Amygdala (tissue), 56 donors: ENCODE measurements at regions not wholly inside any gene's neighbourhood (a gene's known extent, or its start where the extent isn't known, plus 50 kb on each side); places are given as distances from the start of the nearest gene placed in this dataset.

ENCODE experiments used
- DNase-seq, 56 donors: peaks; one replicate each; lab custom pipeline; 2025; lab: John Stamatoyannopoulos, UW

- no peak for DNase-seq
These were observed 58.5 kb downstream of the MAIP1 start for GRCh38 chr2:200013906-200014305.

- no peak for DNase-seq
These were observed 66.2 kb downstream of the MAIP1 start for GRCh38 chr2:200021449-200022114.

- DNase-seq = no peak
These were observed 67.1 kb downstream of the MAIP1 start for GRCh38 chr2:200022511-200022910.

- no peak for DNase-seq
These were observed 68.2 kb downstream of the MAIP1 start for GRCh38 chr2:200023570-200023969.

- no peak for DNase-seq
These were observed 70.3 kb downstream of the MAIP1 start for GRCh38 chr2:200025717-200026116.

- no peak for DNase-seq
These were observed 71.2 kb downstream of the MAIP1 start for GRCh38 chr2:200026332-200027230.

- no peak for DNase-seq
These were observed 73.6 kb downstream of the MAIP1 start for GRCh38 chr2:200028998-200029397.

- DNase-seq = no peak
These were observed 77.5 kb downstream of the MAIP1 start for GRCh38 chr2:200032895-200033294.

GRCh38 chr2:200033929-200034328, 78.5 kb downstream of the MAIP1 start:
- DNase-seq = no peak

GRCh38 chr2:200034816-200035215, 79.4 kb downstream of the MAIP1 start:
- no peak for DNase-seq

- DNase-seq = no peak
These were observed 84.6 kb downstream of the MAIP1 start for GRCh38 chr2:200039724-200040650.

- no peak for DNase-seq
These were observed 85.4 kb downstream of the MAIP1 start for GRCh38 chr2:200040831-200041230.

- DNase-seq = no peak
These were observed 86.3 kb downstream of the MAIP1 start for GRCh38 chr2:200041639-200042038.

GRCh38 chr2:200042102-200042735, 86.8 kb downstream of the MAIP1 start:
- DNase-seq = no peak

- DNase-seq = no peak
These were observed 87.6 kb downstream of the MAIP1 start for GRCh38 chr2:200042944-200043343.

- no peak for DNase-seq
These were observed 89.1 kb downstream of the MAIP1 start for GRCh38 chr2:200044453-200044852.

GRCh38 chr2:200048421-200048820, 93.0 kb downstream of the MAIP1 start:
- no peak for DNase-seq

GRCh38 chr2:200049086-200049485, 93.7 kb downstream of the MAIP1 start:
- DNase-seq = no peak

GRCh38 chr2:200050921-200051610, 95.7 kb downstream of the MAIP1 start:
- no peak for DNase-seq

- DNase-seq = no peak
These were observed 96.2 kb downstream of the MAIP1 start for GRCh38 chr2:200051611-200051945.
